Epithelial cell of proximal tubule (primary cell): ENCODE measurements at regions not wholly inside any gene's neighbourhood (a gene's known extent, or its start where the extent isn't known, plus 50 kb on each side); places are given as distances from the start of the nearest gene placed in this dataset.

Source experiments
- DNase-seq: peaks from one replicate; pipeline ENCODE4 v3.0.0-alpha.2; 2011; ENCODE audit warnings: low read depth
- H3K4me3 ChIP-seq: 2 replicates; pipeline ENCODE4 v1.5.1; 2011; ENCODE audit warnings: low read depth, mild to moderate bottlenecking, low read length
- CTCF ChIP-seq: conservative IDR thresholded peaks from 2 replicates; pipeline ENCODE4 v1.5.1; 2012; ENCODE audit warnings: low read depth, mild to moderate bottlenecking, low read length

- TF ChIP-seq CTCF = no peak
- no peak overlapping the region for H3K4me3 ChIP-seq
- DNase-seq = no peak
Observed at GRCh38 chr3:31252216-31253185, 280.2 kb upstream of the STT3B start.

GRCh38 chr3:31253782-31254181 lies 278.9 kb upstream of the STT3B start:
- DNase-seq = no peak
- no peak overlapping the region for H3K4me3 ChIP-seq
- no peak for TF ChIP-seq CTCF

GRCh38 chr3:31254483-31254882 lies 278.2 kb upstream of the STT3B start:
- TF ChIP-seq CTCF = no peak
- H3K4me3 ChIP-seq = no peak overlapping the region
- no peak for DNase-seq

DNA sequence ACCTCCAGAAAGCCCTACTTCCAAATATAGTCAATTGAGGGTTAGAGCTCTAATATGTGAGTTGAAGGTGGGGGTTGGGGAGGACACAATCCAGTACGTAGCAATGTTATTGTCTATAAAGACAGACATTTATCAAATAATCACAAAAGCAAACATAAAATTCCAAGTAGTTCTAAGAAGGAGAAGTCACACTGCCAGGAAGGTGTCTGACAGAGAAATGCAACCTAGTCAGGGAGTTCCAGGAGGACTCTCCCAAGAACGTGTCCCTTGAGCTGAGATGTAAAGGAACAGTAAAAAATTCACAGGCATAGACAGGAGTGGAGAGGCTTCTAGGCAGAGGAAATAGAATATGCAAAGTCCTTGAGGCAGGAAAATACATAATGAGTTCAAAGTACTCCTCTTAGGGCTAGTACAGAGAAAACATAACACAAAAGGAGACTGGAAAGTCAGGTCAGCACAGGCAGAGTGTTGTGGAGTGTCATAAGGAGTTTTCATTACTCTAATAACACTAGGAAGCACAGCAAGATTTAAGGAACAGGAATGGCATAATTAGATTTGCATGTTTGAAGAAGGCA lies 277.6 kb upstream of the STT3B start:
- no peak for DNase-seq

GRCh38 chr3:31262201-31262600 lies 270.5 kb upstream of the STT3B start:
- no peak overlapping the region for H3K4me3 ChIP-seq
- no peak for TF ChIP-seq CTCF
- DNase-seq = no peak

More for the DNA sequence above, 277.6 kb upstream of the STT3B start:
- TF ChIP-seq CTCF = no peak
- H3K4me3 ChIP-seq = no peak overlapping the region

GRCh38 chr3:31263897-31264296 lies 268.8 kb upstream of the STT3B start:
- TF ChIP-seq CTCF = no peak
- no peak overlapping the region for H3K4me3 ChIP-seq
- DNase-seq = no peak
